GM13976 (cell line): ENCODE measurements at regions not wholly inside any gene's neighbourhood (a gene's known extent, or its start where the extent isn't known, plus 50 kb on each side); places are given as distances from the start of the nearest gene placed in this dataset.
"Not testable (repeated sequence)": the region's sequence is repeated elsewhere in the genome, so short reads cannot be mapped to it uniquely, and the experiment has no call there.

Experiments used
- DNase-seq: peaks from one replicate; pipeline ENCODE4 v3.0.0; 2012; ENCODE audit warnings: low spot score
- in situ Hi-C: fragments of 300-500 bp; cut with MboI; formaldehyde crosslinking; loops from one replicate; pipeline ENCODE4 v1.12.0; 2022; ENCODE audit warnings: low sequenced_read_pairs, mixed read lengths, inconsistent platforms; ENCODE audit not compliant: unreplicated experiment
- TF ChIP-seq, protein P1 (sequence below): IDR thresholded peaks from 2 replicates; pipeline ENCODE4 v1.5.1; 2012; ENCODE audit warnings: borderline replicate concordance, mild to moderate bottlenecking; ENCODE audit not compliant: insufficient read depth; ENCODE audit errors: extremely low read depth, missing control alignments, control extremely low read depth

DNA sequence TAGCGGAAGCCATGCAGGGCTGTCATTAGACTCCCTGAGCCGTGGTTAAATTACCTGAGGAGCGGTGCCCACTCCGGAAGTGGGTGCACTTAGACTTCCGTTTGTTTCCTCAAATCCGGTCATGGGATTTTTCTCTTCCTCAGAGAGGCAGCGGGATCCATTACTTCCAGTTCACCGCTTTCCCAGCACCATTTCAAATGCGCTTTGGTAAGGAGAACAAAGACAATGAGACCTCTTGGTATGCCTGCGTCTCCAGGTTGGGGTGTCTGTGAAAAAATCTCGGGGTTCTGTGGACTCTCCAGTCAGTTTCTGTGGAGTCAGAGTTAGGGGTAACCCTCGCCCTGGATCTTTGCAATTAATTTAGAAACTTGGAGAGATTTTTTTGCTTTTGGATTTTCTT, 132.3 kb upstream of the PTPRG start:
- DNase-seq: no peak
- TF ChIP-seq, protein P1, sequence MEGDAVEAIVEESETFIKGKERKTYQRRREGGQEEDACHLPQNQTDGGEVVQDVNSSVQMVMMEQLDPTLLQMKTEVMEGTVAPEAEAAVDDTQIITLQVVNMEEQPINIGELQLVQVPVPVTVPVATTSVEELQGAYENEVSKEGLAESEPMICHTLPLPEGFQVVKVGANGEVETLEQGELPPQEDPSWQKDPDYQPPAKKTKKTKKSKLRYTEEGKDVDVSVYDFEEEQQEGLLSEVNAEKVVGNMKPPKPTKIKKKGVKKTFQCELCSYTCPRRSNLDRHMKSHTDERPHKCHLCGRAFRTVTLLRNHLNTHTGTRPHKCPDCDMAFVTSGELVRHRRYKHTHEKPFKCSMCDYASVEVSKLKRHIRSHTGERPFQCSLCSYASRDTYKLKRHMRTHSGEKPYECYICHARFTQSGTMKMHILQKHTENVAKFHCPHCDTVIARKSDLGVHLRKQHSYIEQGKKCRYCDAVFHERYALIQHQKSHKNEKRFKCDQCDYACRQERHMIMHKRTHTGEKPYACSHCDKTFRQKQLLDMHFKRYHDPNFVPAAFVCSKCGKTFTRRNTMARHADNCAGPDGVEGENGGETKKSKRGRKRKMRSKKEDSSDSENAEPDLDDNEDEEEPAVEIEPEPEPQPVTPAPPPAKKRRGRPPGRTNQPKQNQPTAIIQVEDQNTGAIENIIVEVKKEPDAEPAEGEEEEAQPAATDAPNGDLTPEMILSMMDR: no peak
- in situ Hi-C loops: no loop called here

- in situ Hi-C loops, DNase-seq: not testable (repeated sequence)
These were observed 126.5 kb upstream of the PTPRG start for GRCh38 chr3:61434901-61435300.

DNA sequence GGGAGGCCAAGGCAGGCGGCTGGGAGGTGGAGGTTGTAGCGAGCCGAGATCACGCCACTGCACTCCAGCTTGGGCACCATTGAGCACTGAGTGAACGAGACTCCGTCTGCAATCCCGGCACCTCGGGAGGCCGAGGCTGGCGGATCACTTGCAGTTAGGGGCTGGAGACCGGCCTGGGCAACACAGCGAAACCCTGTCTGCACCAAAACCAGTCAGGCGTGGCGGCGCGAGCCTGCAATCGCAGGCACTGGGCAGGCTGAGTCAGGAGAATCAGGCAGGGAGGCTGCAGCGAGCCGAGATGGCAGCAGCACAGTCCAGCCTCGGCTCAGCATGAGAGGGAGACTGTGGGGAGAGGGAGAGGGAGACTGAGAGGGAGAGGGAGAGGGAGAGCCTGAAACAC, 126.0 kb upstream of the PTPRG start:
- DNase-seq, in situ Hi-C loops: not testable (repeated sequence)

- TF ChIP-seq, protein P1: no peak
- in situ Hi-C loops: no loop called here
- DNase-seq: no peak
These were observed 122.9 kb upstream of the PTPRG start for GRCh38 chr3:61438253-61439121.

DNA sequence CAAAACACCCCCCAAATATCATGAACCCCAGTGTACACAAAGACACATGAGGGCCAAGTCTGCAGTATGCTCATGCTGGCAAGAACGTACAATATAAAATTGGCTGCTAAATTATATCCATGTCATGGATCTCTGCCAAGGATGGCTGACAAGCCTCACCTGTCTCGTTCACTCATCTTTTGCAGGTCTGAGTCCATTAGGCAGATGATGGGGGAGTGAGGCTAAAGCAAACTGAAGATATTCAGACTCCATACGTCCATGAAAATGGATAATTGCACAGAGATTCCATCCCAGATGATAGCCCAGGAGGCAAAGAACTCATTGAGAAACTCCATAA, 122.3 kb upstream of the PTPRG start:
- in situ Hi-C loops: no loop called here
- TF ChIP-seq, protein P1: no peak
- DNase-seq: no peak

- TF ChIP-seq, protein P1: no peak
- in situ Hi-C loops: no loop called here
- DNase-seq: no peak
These were observed 118.7 kb upstream of the PTPRG start for GRCh38 chr3:61442696-61443095.

DNA sequence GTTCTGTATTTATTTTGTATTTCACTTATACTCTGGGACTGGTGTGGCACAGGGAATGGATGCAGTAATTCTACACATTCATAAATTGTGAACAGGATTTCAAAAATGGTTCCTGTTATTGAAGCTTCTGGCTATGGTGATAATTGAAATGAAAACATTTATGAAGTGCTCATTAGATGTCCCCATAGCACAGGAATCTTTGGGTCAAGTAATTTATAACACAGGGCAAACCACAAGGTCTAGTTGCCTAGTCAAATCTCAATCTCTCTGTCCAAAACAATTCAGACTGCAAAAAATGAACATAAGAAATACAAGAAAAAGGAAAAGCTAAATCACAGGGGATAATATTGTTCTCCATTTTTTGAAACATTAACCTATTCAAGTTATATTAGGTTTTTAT, 117.5 kb upstream of the PTPRG start:
- in situ Hi-C loops: no loop called here
- TF ChIP-seq, protein P1: no peak
- no peak for DNase-seq

DNA sequence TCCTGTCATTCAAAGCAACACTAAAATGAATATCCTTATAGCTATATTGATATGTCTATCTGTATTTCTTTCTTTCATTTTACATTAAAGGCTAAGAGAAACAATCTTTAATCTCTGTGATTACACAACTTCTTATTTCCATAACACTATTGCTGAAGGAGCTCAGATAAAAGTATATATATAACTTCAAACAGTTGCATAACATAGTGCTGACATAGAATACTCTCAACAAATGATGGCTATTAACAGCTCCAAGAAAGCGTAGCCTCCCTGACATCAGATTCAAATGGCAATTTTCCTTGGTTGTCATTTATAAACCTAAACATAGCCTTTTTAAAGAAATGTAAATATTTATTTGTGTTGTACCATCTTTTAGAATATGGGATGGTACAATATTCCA, 116.6 kb upstream of the PTPRG start:
- in situ Hi-C loops: no loop called here
- TF ChIP-seq, protein P1: no peak
- no peak for DNase-seq
